Tibial nerve (tissue), 4 donors: ENCODE measurements at regions not wholly inside any gene's neighbourhood (a gene's known extent, or its start where the extent isn't known, plus 50 kb on each side); places are given as distances from the start of the nearest gene placed in this dataset.

Experiments
- DNase-seq, 2 donors: peaks; one replicate each; pipeline ENCODE4 v3.0.0-alpha.2; 2019; ENCODE audit warnings: low spot score in 2 of 2
- H3K27ac ChIP-seq, 4 donors: fragments of 200-600 bp; sonication (generic) in 3 of 4; one replicate each; pipeline ENCODE4 v1.5.1; 2017 to 2019; ENCODE audit warnings: mild to moderate bottlenecking in 1 of 4
- H3K27me3 ChIP-seq, 2 donors: fragments of 200-600 bp; sonication (generic) in 1 of 2; one replicate each; pipeline versions ENCODE4 v1.5.1 to v1.6.0; 2017 to 2019
- H3K36me3 ChIP-seq, 3 donors: fragments of 200-600 bp; sonication (generic); one replicate each; pipeline ENCODE4 v1.5.1; 2018 to 2019
- H3K4me1 ChIP-seq, 4 donors: fragments of 200-600 bp; sonication (generic) in 3 of 4; one replicate each; pipeline ENCODE4 v1.5.1; 2017 to 2019
- H3K4me3 ChIP-seq, 4 donors: fragments of 200-600 bp; sonication (generic) in 3 of 4; one replicate each; pipeline ENCODE4 v1.5.1; 2017 to 2019; ENCODE audit warnings: mild to moderate bottlenecking in 1 of 4, moderate library complexity in 1 of 4
- H3K9me3 ChIP-seq, 4 donors: fragments of 200-600 bp; sonication (generic) in 3 of 4; one replicate each; pipeline ENCODE4 v1.5.1; 2017 to 2019
- EP300 ChIP-seq, 2 donors: sonication (generic); formaldehyde crosslinking; IDR thresholded peaks; one replicate each; pipeline ENCODE4 v1.6.1; 2017; ENCODE audit warnings: antibody characterized with exemption in 2 of 2, mild to moderate bottlenecking in 1 of 2
- POLR2A ChIP-seq, 2 donors: fragments of 450-650 bp; IDR thresholded peaks; one replicate each; pipeline ENCODE4 v1.6.1; 2017; ENCODE audit warnings: antibody characterized with exemption in 2 of 2, mild to moderate bottlenecking in 2 of 2, moderate library complexity in 2 of 2
- WGBS, 2 donors: methylation state at CpG; one replicate each; pipeline ENCODE4 v1.1.5; 2018; 5-methylcytosine and 5-hydroxymethylcytosine counted together
- TF ChIP-seq, protein P1 (sequence below), 5 experiments: fragments of 200-600 bp in 3 of 5; fragments of 450-650 bp in 2 of 5; sonication (generic) in 3 of 5; IDR thresholded peaks; one replicate each; pipeline ENCODE4 v1.5.1; 2016 to 2019; ENCODE audit warnings: antibody characterized with exemption in 5 of 5, mild to moderate bottlenecking in 3 of 5, moderate library complexity in 2 of 5

DNA sequence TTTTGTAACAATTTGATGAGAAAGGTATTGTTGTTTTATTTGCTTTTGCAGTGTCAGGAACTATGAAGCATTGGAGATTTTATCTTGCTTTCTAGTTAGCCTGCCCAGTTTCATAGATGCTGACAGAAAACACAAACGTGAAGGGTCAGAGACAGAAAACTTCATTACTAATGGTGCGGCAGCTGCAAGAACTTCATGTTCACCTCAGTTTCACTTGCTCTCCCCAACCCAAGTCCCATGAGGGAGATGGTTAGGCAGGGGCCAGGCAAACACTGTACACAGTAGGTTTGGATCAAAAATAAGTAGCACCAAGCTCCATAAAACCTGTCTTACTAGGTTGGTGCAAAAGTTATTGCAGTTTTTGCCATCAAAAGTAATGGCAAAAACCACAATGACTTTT, 550.2 kb upstream of the MIR17HG start:
- Histone ChIP-seq H3K27ac (no peak overlapping the region), H3K4me3 (no peak overlapping the region), H3K9me3 (no peaks in the 10 kb centered on the region), H3K4me1 (no peaks in the 10 kb centered on the region), H3K27me3 (no peaks in the 10 kb centered on the region), H3K36me3 (no peaks in the 10 kb centered on the region)
- 79 to 80% methylated on average over 2 of the region's 2 CpGs for WGBS, 2 donors
- no peak for DNase-seq
- TF ChIP-seq, protein P1, sequence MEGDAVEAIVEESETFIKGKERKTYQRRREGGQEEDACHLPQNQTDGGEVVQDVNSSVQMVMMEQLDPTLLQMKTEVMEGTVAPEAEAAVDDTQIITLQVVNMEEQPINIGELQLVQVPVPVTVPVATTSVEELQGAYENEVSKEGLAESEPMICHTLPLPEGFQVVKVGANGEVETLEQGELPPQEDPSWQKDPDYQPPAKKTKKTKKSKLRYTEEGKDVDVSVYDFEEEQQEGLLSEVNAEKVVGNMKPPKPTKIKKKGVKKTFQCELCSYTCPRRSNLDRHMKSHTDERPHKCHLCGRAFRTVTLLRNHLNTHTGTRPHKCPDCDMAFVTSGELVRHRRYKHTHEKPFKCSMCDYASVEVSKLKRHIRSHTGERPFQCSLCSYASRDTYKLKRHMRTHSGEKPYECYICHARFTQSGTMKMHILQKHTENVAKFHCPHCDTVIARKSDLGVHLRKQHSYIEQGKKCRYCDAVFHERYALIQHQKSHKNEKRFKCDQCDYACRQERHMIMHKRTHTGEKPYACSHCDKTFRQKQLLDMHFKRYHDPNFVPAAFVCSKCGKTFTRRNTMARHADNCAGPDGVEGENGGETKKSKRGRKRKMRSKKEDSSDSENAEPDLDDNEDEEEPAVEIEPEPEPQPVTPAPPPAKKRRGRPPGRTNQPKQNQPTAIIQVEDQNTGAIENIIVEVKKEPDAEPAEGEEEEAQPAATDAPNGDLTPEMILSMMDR (IDR thresholded peaks at IDR 0.05) = no peak

DNA sequence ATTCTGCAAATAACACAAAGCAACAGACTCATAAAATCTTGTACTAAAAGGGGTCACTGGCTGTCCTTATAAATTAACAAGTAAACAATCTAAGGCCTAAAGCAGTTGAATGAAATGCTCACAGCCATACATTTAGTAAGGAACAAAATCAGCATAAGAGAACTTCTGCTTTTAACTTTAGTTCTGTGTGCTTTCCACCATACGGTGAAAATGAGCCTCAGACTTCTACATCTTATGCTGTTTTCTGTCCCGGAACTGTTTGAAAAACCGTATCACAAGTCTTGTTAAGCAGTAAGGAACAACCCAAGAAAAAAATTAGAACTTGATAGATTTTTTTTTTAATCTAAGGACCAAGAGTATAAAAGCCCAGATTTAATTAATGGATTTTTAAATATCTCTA, 549.1 kb upstream of the MIR17HG start:
- WGBS, 2 donors = 60 to 79% methylated on average over 3 of the region's 3 CpGs
- TF ChIP-seq EP300 (IDR thresholded peaks at IDR 0.05) = no peak
- TF ChIP-seq POLR2A (IDR thresholded peaks at IDR 0.05) = no peak
- TF ChIP-seq, protein P1 (IDR thresholded peaks at IDR 0.05) = no peak
- no peaks in the 10 kb centered on the region for H3K36me3 ChIP-seq
- no peak overlapping the region for H3K27ac ChIP-seq
- H3K4me3 ChIP-seq = no peak overlapping the region
- no peaks in the 10 kb centered on the region for H3K27me3 ChIP-seq
- DNase-seq = no peak
- no peaks in the 10 kb centered on the region for H3K9me3 ChIP-seq
- no peaks in the 10 kb centered on the region for H3K4me1 ChIP-seq

DNA sequence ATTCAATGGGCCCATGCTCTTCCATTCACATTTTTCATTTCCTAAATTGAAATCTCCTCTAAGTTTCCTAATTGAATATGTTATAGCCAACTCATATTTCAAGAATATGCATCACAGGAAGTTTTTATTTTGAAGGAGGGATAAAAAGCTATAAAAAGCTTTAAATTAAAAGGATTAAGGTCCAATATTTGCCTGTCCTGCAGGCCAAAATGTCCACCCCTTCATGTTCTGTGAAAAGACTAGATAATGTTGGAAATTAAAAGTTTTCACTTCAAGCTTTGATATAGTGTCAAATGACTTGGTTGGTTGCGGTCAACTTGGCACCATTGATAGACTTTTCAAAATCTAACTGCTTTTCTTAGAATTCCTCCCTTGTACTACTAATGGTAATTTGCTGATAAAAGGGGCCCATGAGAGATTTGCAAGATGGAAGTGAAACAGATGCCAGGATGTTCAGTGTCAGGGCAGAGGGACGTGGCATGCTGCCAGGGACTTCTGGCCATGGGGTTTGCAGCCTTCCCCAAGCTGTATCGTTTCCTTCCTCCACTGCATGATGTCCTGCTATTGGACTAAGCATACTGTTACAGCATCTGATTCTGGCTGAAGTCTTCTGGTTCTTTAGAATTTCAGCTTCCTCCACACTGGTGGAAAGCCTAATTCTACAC, 547.3 kb upstream of the MIR17HG start:
- no peaks in the 10 kb centered on the region for H3K9me3 ChIP-seq
- no peak overlapping the region for H3K4me3 ChIP-seq
- H3K4me1 ChIP-seq = no peaks in the 10 kb centered on the region
- no peaks in the 10 kb centered on the region for H3K27me3 ChIP-seq
- H3K36me3 ChIP-seq = no peaks in the 10 kb centered on the region
- no peak overlapping the region for H3K27ac ChIP-seq
- DNase-seq = peak; percentile 49 to 61
- 22 to 39% methylated on average over 3 of the region's 3 CpGs for WGBS, 2 donors
- TF ChIP-seq EP300 (IDR thresholded peaks at IDR 0.05) = peak in 1 of 2 donors; percentile 36
- TF ChIP-seq, protein P1 (IDR thresholded peaks at IDR 0.05) = no peak

DNA sequence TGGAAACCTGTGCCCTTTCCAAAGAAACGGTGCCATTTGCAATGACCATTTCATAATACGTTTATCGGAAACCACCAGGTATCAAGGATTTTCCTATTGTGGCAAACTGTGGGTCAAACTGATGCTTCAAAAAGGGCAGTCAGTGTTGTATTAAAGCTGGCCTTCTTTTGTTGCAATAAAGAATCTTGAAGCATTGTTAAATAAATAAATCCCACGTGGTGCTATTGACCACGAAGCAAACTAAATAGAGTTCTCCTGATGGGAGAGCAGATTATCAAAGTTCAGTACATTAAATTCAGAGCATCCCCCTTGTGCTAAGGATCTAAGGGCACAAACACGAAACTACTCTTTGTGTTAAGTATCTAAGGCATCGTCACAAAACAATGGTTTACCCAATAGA, 545.9 kb upstream of the MIR17HG start:
- Histone ChIP-seq H3K4me1 (peaks cover 0 to 7% (median 0%) of the 10 kb centered on the region in 4 donors), H3K36me3 (no peaks in the 10 kb centered on the region), H3K4me3 (no peak overlapping the region), H3K27me3 (no peaks in the 10 kb centered on the region), H3K27ac (no peak overlapping the region), H3K9me3 (no peaks in the 10 kb centered on the region)
- TF ChIP-seq, protein P1 (IDR thresholded peaks at IDR 0.05) = no peak
- TF ChIP-seq EP300 (IDR thresholded peaks at IDR 0.05) = no peak
- no peak for TF ChIP-seq POLR2A (IDR thresholded peaks at IDR 0.05)
- 78 to 87% methylated on average over 7 of the region's 7 CpGs for WGBS, 2 donors
- no peak for DNase-seq

DNA sequence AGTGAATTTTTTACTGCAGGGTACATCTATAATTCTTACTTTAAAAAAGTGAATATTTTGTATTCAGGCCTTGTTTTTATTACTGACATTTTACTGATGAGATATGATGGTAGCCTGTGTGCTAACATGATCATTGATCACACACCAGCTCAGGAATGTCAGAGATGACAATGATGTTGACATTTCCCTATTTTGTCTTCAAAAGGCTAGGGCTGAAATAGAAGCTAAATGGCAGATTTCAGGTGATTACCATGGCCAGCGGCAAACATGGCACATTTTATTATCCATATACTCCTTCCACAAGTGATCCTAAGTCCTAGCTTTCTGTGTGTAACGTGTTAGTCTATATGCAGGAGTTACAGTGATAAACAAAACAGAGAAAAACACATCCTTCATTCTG, 544.3 kb upstream of the MIR17HG start:
- no peak for DNase-seq
- Histone ChIP-seq H3K9me3 (no peaks in the 10 kb centered on the region), H3K4me3 (no peak overlapping the region), H3K27ac (no peak overlapping the region), H3K27me3 (no peaks in the 10 kb centered on the region), H3K36me3 (no peaks in the 10 kb centered on the region), H3K4me1 (peaks cover 0 to 11% (median 0%) of the 10 kb centered on the region in 4 donors)
- no peak for TF ChIP-seq POLR2A (IDR thresholded peaks at IDR 0.05)
- no peak for TF ChIP-seq EP300 (IDR thresholded peaks at IDR 0.05)
- TF ChIP-seq, protein P1 (IDR thresholded peaks at IDR 0.05) = no peak
- 63 to 91% methylated on average over 2 of the region's 2 CpGs for WGBS, 2 donors
